H9 (cell line): ENCODE measurements at regions not wholly inside any gene's neighbourhood (a gene's known extent, or its start where the extent isn't known, plus 50 kb on each side); places are given as distances from the start of the nearest gene placed in this dataset.

ENCODE experiments used
- DNase-seq: peaks from one replicate; pipeline ENCODE4 v3.0.0-alpha.2; 2017
- H2AFZ ChIP-seq: one replicate; pipeline ENCODE4 v1.6.1; 2013; ENCODE audit warnings: mild to moderate bottlenecking, low read length, control low read depth, moderate library complexity
- H2AK5ac ChIP-seq: 2 replicates; pipeline ENCODE4 v1.6.1; 2013; ENCODE audit warnings: low read length, control low read depth, mixed read lengths; ENCODE audit not compliant: insufficient read length
- H2BK120ac ChIP-seq: one replicate; pipeline ENCODE4 v1.6.1; 2013; ENCODE audit warnings: low read depth, mild to moderate bottlenecking, low read length, control low read depth, inconsistent platforms; ENCODE audit not compliant: poor library complexity, severe bottlenecking
- H2BK12ac ChIP-seq: 2 replicates; pipeline ENCODE4 v1.6.1; 2013; ENCODE audit warnings: low read length, control low read depth, mixed read lengths, low read depth; ENCODE audit not compliant: insufficient read length
- H2BK15ac ChIP-seq: 2 replicates; pipeline ENCODE4 v1.6.1; 2013; ENCODE audit warnings: low read depth, low read length, control low read depth
- H2BK20ac ChIP-seq: one replicate; pipeline ENCODE4 v1.6.1; 2013; ENCODE audit warnings: low read depth, mild to moderate bottlenecking, low read length, control low read depth, inconsistent platforms; ENCODE audit not compliant: poor library complexity, severe bottlenecking
- H2BK5ac ChIP-seq: 2 replicates; pipeline ENCODE4 v1.6.1; 2013; ENCODE audit warnings: low read length, control low read depth, mixed read lengths; ENCODE audit not compliant: insufficient read length
- H3K14ac ChIP-seq: 2 replicates; pipeline ENCODE4 v1.6.1; 2013; ENCODE audit warnings: low read length, control low read depth; ENCODE audit not compliant: insufficient read depth
- H3K18ac ChIP-seq: 2 replicates; pipeline ENCODE4 v1.6.1; 2013; ENCODE audit warnings: low read depth, mild to moderate bottlenecking, mixed read lengths, low read length, control low read depth; ENCODE audit not compliant: insufficient read length
- H3K23ac ChIP-seq: 2 replicates; pipeline ENCODE4 v1.6.1; 2013; ENCODE audit warnings: low read length, control low read depth, mixed read lengths, low read depth; ENCODE audit not compliant: insufficient read length
- H3K23me2 ChIP-seq: 2 replicates; pipeline ENCODE4 v1.6.1; 2013; ENCODE audit warnings: low read depth, mild to moderate bottlenecking, mixed read lengths, low read length, control low read depth; ENCODE audit not compliant: insufficient read length, poor library complexity, severe bottlenecking
- H3K27ac ChIP-seq: 2 replicates; pipeline ENCODE4 v1.5.1; 2013; ENCODE audit warnings: low read length, control low read depth, mixed read lengths, low read depth; ENCODE audit not compliant: insufficient read length
- H3K27me3 ChIP-seq: 2 replicates; pipeline ENCODE4 v1.6.1; 2013; ENCODE audit warnings: low read length, control low read depth, inconsistent platforms; ENCODE audit not compliant: insufficient read depth
- H3K4ac ChIP-seq: 2 replicates; pipeline ENCODE4 v1.6.1; 2013; ENCODE audit warnings: low read depth, mild to moderate bottlenecking, control low read depth, inconsistent platforms, low read length, moderate library complexity
- H3K4me1 ChIP-seq: 2 replicates; pipeline ENCODE4 v1.6.1; 2013; ENCODE audit warnings: low read length, control low read depth, inconsistent platforms; ENCODE audit not compliant: insufficient read depth
- H3K4me2 ChIP-seq: 2 replicates; pipeline ENCODE4 v1.6.1; 2013; ENCODE audit warnings: low read length, control low read depth, mixed read lengths; ENCODE audit not compliant: insufficient read length, insufficient read depth
- H3K56ac ChIP-seq: 2 replicates; pipeline ENCODE4 v1.6.1; 2013; ENCODE audit warnings: low read depth, mild to moderate bottlenecking, mixed read lengths, low read length, control low read depth; ENCODE audit not compliant: insufficient read length
- H3K79me1 ChIP-seq: 2 replicates; pipeline ENCODE4 v1.6.1; 2013; ENCODE audit warnings: low read depth, mild to moderate bottlenecking, moderate library complexity, low read length, control low read depth, inconsistent platforms; ENCODE audit not compliant: insufficient read depth, poor library complexity, severe bottlenecking
- H3K79me2 ChIP-seq: 2 replicates; pipeline ENCODE4 v1.6.1; 2013; ENCODE audit warnings: low read length, control low read depth, inconsistent platforms; ENCODE audit not compliant: insufficient read depth
- H3K9ac ChIP-seq: 2 replicates; pipeline ENCODE4 v1.6.1; 2013; ENCODE audit warnings: low read length, control low read depth, mixed read lengths; ENCODE audit not compliant: insufficient read length; ENCODE audit errors: extremely low read depth
- H3K9me3 ChIP-seq: one replicate; pipeline ENCODE4 v1.6.1; 2013; ENCODE audit warnings: low read depth, low read length, inconsistent platforms; ENCODE audit not compliant: control insufficient read depth
- H3T11ph ChIP-seq: one replicate; pipeline ENCODE4 v1.6.1; 2013; ENCODE audit warnings: mild to moderate bottlenecking, low read length, control low read depth, inconsistent platforms
- H4K20me1 ChIP-seq: one replicate; pipeline ENCODE4 v1.6.1; 2013; ENCODE audit not compliant: control insufficient read depth, insufficient read length, insufficient read depth
- H4K5ac ChIP-seq: 2 replicates; pipeline ENCODE4 v1.6.1; 2013; ENCODE audit warnings: low read depth, mild to moderate bottlenecking, mixed read lengths, low read length, control low read depth; ENCODE audit not compliant: insufficient read length
- H4K8ac ChIP-seq: replicated peaks from 2 replicates; pipeline ENCODE4 v1.6.1; 2013; ENCODE audit warnings: low read length, control low read depth, mixed read lengths, low read depth; ENCODE audit not compliant: insufficient read length
- H4K91ac ChIP-seq: 2 replicates; pipeline ENCODE4 v1.6.1; 2013; ENCODE audit warnings: low read depth, mild to moderate bottlenecking, moderate library complexity, mixed read lengths, low read length, control low read depth; ENCODE audit not compliant: insufficient read length
- H3K27ac Mint-ChIP-seq, 3 experiments: 2 replicates in 2 of 3; 3 replicates in 1 of 3; pipeline ENCODE4 v1.8.0; 2020 to 2021; ENCODE audit warnings: mixed read lengths in 3 of 3, mild to moderate bottlenecking in 1 of 3, moderate library complexity in 1 of 3
- H3K27me3 Mint-ChIP-seq: 2 replicates; pipeline ENCODE4 v1.8.0; 2021; ENCODE audit warnings: low read depth, mild to moderate bottlenecking, moderate library complexity, mixed read lengths
- H3K36me3 Mint-ChIP-seq, 3 experiments: 2 replicates in 2 of 3; 3 replicates in 1 of 3; pipeline ENCODE4 v1.8.0; 2020 to 2021; ENCODE audit warnings: low read depth in 3 of 3, mixed read lengths in 3 of 3; ENCODE audit not compliant: insufficient read depth in 1 of 3
- H3K4me1 Mint-ChIP-seq, 2 experiments: 2 replicates each; pipeline ENCODE4 v1.8.0; 2020; ENCODE audit warnings: mixed read lengths in 2 of 2
- H3K4me3 Mint-ChIP-seq, 2 experiments: 2 replicates in 1 of 2; 3 replicates in 1 of 2; pipeline ENCODE4 v1.8.0; 2020 to 2021; ENCODE audit warnings: mild to moderate bottlenecking in 2 of 2, mixed read lengths in 2 of 2, moderate library complexity in 1 of 2
- H3K9me3 Mint-ChIP-seq, 2 experiments: 2 replicates in 1 of 2; 3 replicates in 1 of 2; pipeline ENCODE4 v1.8.0; 2020; ENCODE audit warnings: mild to moderate bottlenecking in 2 of 2, mixed read lengths in 2 of 2, moderate library complexity in 1 of 2
- WGBS: extraction: QIAGEN DNeasy Blood & Tissue Kit; methylation state at CpG from one replicate; pipeline ENCODE4 v1.1.7; 2013; ENCODE audit warnings: missing lambda C conversion rate, low lambda C conversion rate, mixed read lengths; ENCODE audit not compliant: insufficient read length; ENCODE audit errors: extremely low coverage; 5-methylcytosine and 5-hydroxymethylcytosine counted together
- TF ChIP-seq, protein P1 (sequence below): fragments of 200-600 bp; sonication (generic); conservative IDR thresholded peaks from 3 replicates; pipeline ENCODE4 v1.8.0; 2021; ENCODE audit warnings: antibody characterized with exemption, mild to moderate bottlenecking

DNA sequence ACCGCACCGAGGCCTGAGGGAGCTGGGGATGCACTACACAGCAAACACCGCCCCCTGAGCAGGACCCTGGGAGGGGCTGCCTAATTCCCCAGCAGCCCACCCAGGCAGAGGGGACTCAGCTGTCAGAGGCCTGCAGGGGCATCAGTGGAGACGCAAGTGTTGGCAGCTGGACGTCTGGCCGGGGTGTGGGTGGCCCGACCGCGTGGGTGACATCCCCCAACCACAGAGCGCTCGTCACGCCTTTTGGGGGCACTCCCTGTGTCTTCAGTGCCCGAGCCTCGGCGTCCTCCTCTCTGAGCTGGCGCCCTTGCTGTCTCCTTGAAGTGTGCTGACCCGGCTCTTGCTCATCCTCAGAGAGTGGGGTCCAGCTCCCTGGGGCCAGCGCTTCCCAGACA is 150.2 kb downstream of the BRD1 start:
- no peak overlapping the region for H2BK20ac ChIP-seq
- H3K27me3 Mint-ChIP-seq = peaks cover 38% of the 10 kb centered on the region
- no peak overlapping the region for H3K14ac ChIP-seq
- no peak overlapping the region for H2BK12ac ChIP-seq
- no peaks in the 10 kb centered on the region for H3K9me3 ChIP-seq
- H3K27ac Mint-ChIP-seq = no peak overlapping the region
- peaks cover 5% of the 10 kb centered on the region; the same call in 1 of the 2 replicates for H3K27me3 ChIP-seq
- no peak overlapping the region for H3K27ac ChIP-seq
- no peak overlapping the region for H4K5ac ChIP-seq
- no peak overlapping the region for H3K4me3 Mint-ChIP-seq
- no peak overlapping the region for H3K9ac ChIP-seq
- peak; percentile 26 for DNase-seq
- no peak overlapping the region for H3K4ac ChIP-seq
- H3K79me1 ChIP-seq = no peaks in the 10 kb centered on the region
- H2AK5ac ChIP-seq = no peak overlapping the region
- no peak overlapping the region for H4K91ac ChIP-seq
- no peak overlapping the region for H2BK15ac ChIP-seq
- H3K4me1 Mint-ChIP-seq = no peaks in the 10 kb centered on the region; a peak in 1 of 4 replicates
- no peaks in the 10 kb centered on the region for H3K23me2 ChIP-seq
- H3K56ac ChIP-seq = no peak overlapping the region
- no peak overlapping the region for H3K4me2 ChIP-seq
- no peaks in the 10 kb centered on the region for H3K36me3 Mint-ChIP-seq
- TF ChIP-seq, protein P1, sequence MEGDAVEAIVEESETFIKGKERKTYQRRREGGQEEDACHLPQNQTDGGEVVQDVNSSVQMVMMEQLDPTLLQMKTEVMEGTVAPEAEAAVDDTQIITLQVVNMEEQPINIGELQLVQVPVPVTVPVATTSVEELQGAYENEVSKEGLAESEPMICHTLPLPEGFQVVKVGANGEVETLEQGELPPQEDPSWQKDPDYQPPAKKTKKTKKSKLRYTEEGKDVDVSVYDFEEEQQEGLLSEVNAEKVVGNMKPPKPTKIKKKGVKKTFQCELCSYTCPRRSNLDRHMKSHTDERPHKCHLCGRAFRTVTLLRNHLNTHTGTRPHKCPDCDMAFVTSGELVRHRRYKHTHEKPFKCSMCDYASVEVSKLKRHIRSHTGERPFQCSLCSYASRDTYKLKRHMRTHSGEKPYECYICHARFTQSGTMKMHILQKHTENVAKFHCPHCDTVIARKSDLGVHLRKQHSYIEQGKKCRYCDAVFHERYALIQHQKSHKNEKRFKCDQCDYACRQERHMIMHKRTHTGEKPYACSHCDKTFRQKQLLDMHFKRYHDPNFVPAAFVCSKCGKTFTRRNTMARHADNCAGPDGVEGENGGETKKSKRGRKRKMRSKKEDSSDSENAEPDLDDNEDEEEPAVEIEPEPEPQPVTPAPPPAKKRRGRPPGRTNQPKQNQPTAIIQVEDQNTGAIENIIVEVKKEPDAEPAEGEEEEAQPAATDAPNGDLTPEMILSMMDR = no peak
- no peak overlapping the region for H4K8ac ChIP-seq
- no peaks in the 10 kb centered on the region for H4K20me1 ChIP-seq
- no CpG with 5 or more reads among the region's 18 CpGs for WGBS
- H3K18ac ChIP-seq = no peak overlapping the region
- no peaks in the 10 kb centered on the region for H3K79me2 ChIP-seq
- H3T11ph ChIP-seq = no peak overlapping the region
- no peaks in the 10 kb centered on the region; a peak in 1 of 5 replicates for H3K9me3 Mint-ChIP-seq
- H2BK5ac ChIP-seq = no peak overlapping the region
- no peaks in the 10 kb centered on the region for H3K4me1 ChIP-seq
- no peak overlapping the region for H3K23ac ChIP-seq
- no peak overlapping the region for H2AFZ ChIP-seq
- no peak overlapping the region for H2BK120ac ChIP-seq
